ENCODE measurements at regions not wholly inside any gene's neighbourhood (a gene's known extent, or its start where the extent isn't known, plus 50 kb on each side); places are given as distances from the start of the nearest gene placed in this dataset.
A peak's percentile ranks its signal among the peaks of the same experiment; 100 is the strongest.

GRCh38 chr19:33902395-33902794 is 105.7 kb downstream of the KCTD15 start:
- Histone ChIP-seq H3K9ac (ENCODE audit: low read length) (no peak overlapping the region), H3K4me3 (ENCODE audit: low read depth in 1 of 2, low read length in 2 of 2) (no peak overlapping the region), H3K4me1 (ENCODE audit: insufficient read depth, low read length) (peaks cover 4% of the 10 kb centered on the region), H3K9me3 (ENCODE audit: low read length) (peaks cover 8% of the 10 kb centered on the region), H3K27ac (ENCODE audit: low read depth, low read length) (no peak overlapping the region), H3K27me3 (ENCODE audit: control insufficient read depth in 1 of 2, insufficient read depth in 2 of 2, low read length in 2 of 2) (peaks cover 0 to 26% of the 10 kb centered on the region in 2 donors), H3K36me3 (ENCODE audit: insufficient read depth, low read length) (no peaks in the 10 kb centered on the region)

GRCh38 chr19:33902802-33903488 is 106.3 kb downstream of the KCTD15 start:
- Histone ChIP-seq H3K27ac (ENCODE audit: low read depth, low read length) (no peak overlapping the region), H3K9ac (ENCODE audit: low read length) (no peak overlapping the region), H3K4me3 (ENCODE audit: low read depth in 1 of 2, low read length in 2 of 2) (no peak overlapping the region), H3K4me1 (ENCODE audit: insufficient read depth, low read length) (peaks cover 4% of the 10 kb centered on the region), H3K36me3 (ENCODE audit: insufficient read depth, low read length) (no peaks in the 10 kb centered on the region), H3K27me3 (ENCODE audit: control insufficient read depth in 1 of 2, insufficient read depth in 2 of 2, low read length in 2 of 2) (peaks cover 0 to 26% of the 10 kb centered on the region in 2 donors), H3K9me3 (ENCODE audit: low read length) (peaks cover 4% of the 10 kb centered on the region)

- Histone ChIP-seq H3K27ac (ENCODE audit: low read depth, low read length) (no peak overlapping the region), H3K4me1 (ENCODE audit: insufficient read depth, low read length) (peaks cover 4% of the 10 kb centered on the region), H3K27me3 (ENCODE audit: control insufficient read depth in 1 of 2, insufficient read depth in 2 of 2, low read length in 2 of 2) (peaks cover 0 to 26% of the 10 kb centered on the region in 2 donors), H3K9me3 (ENCODE audit: low read length) (no peaks in the 10 kb centered on the region), H3K36me3 (ENCODE audit: insufficient read depth, low read length) (no peaks in the 10 kb centered on the region), H3K4me3 (ENCODE audit: low read depth in 1 of 2, low read length in 2 of 2) (no peak overlapping the region), H3K9ac (ENCODE audit: low read length) (no peak overlapping the region)
Measured at GRCh38 chr19:33903489-33903850, 106.8 kb downstream of the KCTD15 start.

GRCh38 chr19:33904681-33905080 is 108.0 kb downstream of the KCTD15 start:
- Histone ChIP-seq H3K27ac (ENCODE audit: low read depth, low read length) (no peak overlapping the region), H3K4me3 (ENCODE audit: low read depth in 1 of 2, low read length in 2 of 2) (no peak overlapping the region), H3K9ac (ENCODE audit: low read length) (no peak overlapping the region), H3K9me3 (ENCODE audit: low read length) (no peaks in the 10 kb centered on the region), H3K27me3 (ENCODE audit: control insufficient read depth in 1 of 2, insufficient read depth in 2 of 2, low read length in 2 of 2) (peaks cover 0 to 26% of the 10 kb centered on the region in 2 donors), H3K36me3 (ENCODE audit: insufficient read depth, low read length) (no peaks in the 10 kb centered on the region), H3K4me1 (ENCODE audit: insufficient read depth, low read length) (peaks cover 4% of the 10 kb centered on the region)

- peak overlapping the region in 1 of 2 donors; percentile 27 for H3K4me3 ChIP-seq (ENCODE audit: low read depth in 1 of 2, low read length in 2 of 2)
Measured at GRCh38 chr19:33905473-33905936, 108.8 kb downstream of the KCTD15 start.

GRCh38 chr19:33905937-33906577 is 109.4 kb downstream of the KCTD15 start:
- H3K4me3 ChIP-seq (ENCODE audit: low read depth in 1 of 2, low read length in 2 of 2): peak overlapping the region in 1 of 2 donors; percentile 27
- peak overlapping the region; percentile 44 for H3K27ac ChIP-seq (ENCODE audit: low read depth, low read length)
- peaks cover 0 to 26% of the 10 kb centered on the region in 2 donors for H3K27me3 ChIP-seq (ENCODE audit: control insufficient read depth in 1 of 2, insufficient read depth in 2 of 2, low read length in 2 of 2)
- no peak overlapping the region for H3K9ac ChIP-seq (ENCODE audit: low read length)
- H3K36me3 ChIP-seq (ENCODE audit: insufficient read depth, low read length): no peaks in the 10 kb centered on the region
- peaks cover 4% of the 10 kb centered on the region for H3K4me1 ChIP-seq (ENCODE audit: insufficient read depth, low read length)
- no peaks in the 10 kb centered on the region for H3K9me3 ChIP-seq (ENCODE audit: low read length)

More at GRCh38 chr19:33905473-33905936, 108.8 kb downstream of the KCTD15 start:
- Histone ChIP-seq H3K27ac (ENCODE audit: low read depth, low read length) (peak overlapping the region; percentile 44), H3K27me3 (ENCODE audit: control insufficient read depth in 1 of 2, insufficient read depth in 2 of 2, low read length in 2 of 2) (peaks cover 0 to 26% of the 10 kb centered on the region in 2 donors), H3K36me3 (ENCODE audit: insufficient read depth, low read length) (no peaks in the 10 kb centered on the region), H3K9ac (ENCODE audit: low read length) (no peak overlapping the region), H3K4me1 (ENCODE audit: insufficient read depth, low read length) (peaks cover 4% of the 10 kb centered on the region), H3K9me3 (ENCODE audit: low read length) (no peaks in the 10 kb centered on the region)

GRCh38 chr19:33906578-33907335 is 110.1 kb downstream of the KCTD15 start:
- Histone ChIP-seq H3K27me3 (ENCODE audit: control insufficient read depth in 1 of 2, insufficient read depth in 2 of 2, low read length in 2 of 2) (peaks cover 0 to 26% of the 10 kb centered on the region in 2 donors), H3K9ac (ENCODE audit: low read length) (no peak overlapping the region), H3K9me3 (ENCODE audit: low read length) (no peaks in the 10 kb centered on the region), H3K27ac (ENCODE audit: low read depth, low read length) (no peak overlapping the region), H3K4me3 (ENCODE audit: low read depth in 1 of 2, low read length in 2 of 2) (peak overlapping the region in 1 of 2 donors; percentile 27), H3K36me3 (ENCODE audit: insufficient read depth, low read length) (no peaks in the 10 kb centered on the region), H3K4me1 (ENCODE audit: insufficient read depth, low read length) (peaks cover 4% of the 10 kb centered on the region)

- Histone ChIP-seq H3K27ac (ENCODE audit: low read depth, low read length) (no peak overlapping the region), H3K4me1 (ENCODE audit: insufficient read depth, low read length) (no peaks in the 10 kb centered on the region), H3K9me3 (ENCODE audit: low read length) (no peaks in the 10 kb centered on the region)
Measured at GRCh38 chr19:33910922-33911321, 114.3 kb downstream of the KCTD15 start.

GRCh38 chr19:33914599-33914998 is 117.9 kb downstream of the KCTD15 start:
- H3K9me3 ChIP-seq (ENCODE audit: low read length): no peaks in the 10 kb centered on the region
- H3K4me1 ChIP-seq (ENCODE audit: insufficient read depth, low read length): no peaks in the 10 kb centered on the region
- H3K4me3 ChIP-seq (ENCODE audit: low read depth in 1 of 2, low read length in 2 of 2): no peak overlapping the region
- H3K36me3 ChIP-seq (ENCODE audit: insufficient read depth, low read length): no peaks in the 10 kb centered on the region
- no peak overlapping the region for H3K27ac ChIP-seq (ENCODE audit: low read depth, low read length)
- H3K27me3 ChIP-seq (ENCODE audit: control insufficient read depth in 1 of 2, insufficient read depth in 2 of 2, low read length in 2 of 2): peaks cover 0 to 6% of the 10 kb centered on the region in 2 donors
- no peak overlapping the region for H3K9ac ChIP-seq (ENCODE audit: low read length)

More at GRCh38 chr19:33910922-33911321, 114.3 kb downstream of the KCTD15 start:
- no peaks in the 10 kb centered on the region for H3K36me3 ChIP-seq (ENCODE audit: insufficient read depth, low read length)
- peaks cover 0 to 15% of the 10 kb centered on the region in 2 donors for H3K27me3 ChIP-seq (ENCODE audit: control insufficient read depth in 1 of 2, insufficient read depth in 2 of 2, low read length in 2 of 2)
- H3K4me3 ChIP-seq (ENCODE audit: low read depth in 1 of 2, low read length in 2 of 2): no peak overlapping the region
- H3K9ac ChIP-seq (ENCODE audit: low read length): no peak overlapping the region

- no peak overlapping the region for H3K9ac ChIP-seq (ENCODE audit: low read length)
- H3K27ac ChIP-seq (ENCODE audit: low read depth, low read length): no peak overlapping the region
- no peaks in the 10 kb centered on the region for H3K9me3 ChIP-seq (ENCODE audit: low read length)
- H3K36me3 ChIP-seq (ENCODE audit: insufficient read depth, low read length): no peaks in the 10 kb centered on the region
- no peak overlapping the region for H3K4me3 ChIP-seq (ENCODE audit: low read depth in 1 of 2, low read length in 2 of 2)
- H3K4me1 ChIP-seq (ENCODE audit: insufficient read depth, low read length): no peaks in the 10 kb centered on the region
- peaks cover 0 to 6% of the 10 kb centered on the region in 2 donors for H3K27me3 ChIP-seq (ENCODE audit: control insufficient read depth in 1 of 2, insufficient read depth in 2 of 2, low read length in 2 of 2)
Measured at GRCh38 chr19:33916792-33917191, 120.1 kb downstream of the KCTD15 start.

GRCh38 chr19:33919291-33919690 is 122.6 kb downstream of the KCTD15 start:
- H3K36me3 ChIP-seq (ENCODE audit: insufficient read depth, low read length): no peaks in the 10 kb centered on the region
- H3K9ac ChIP-seq (ENCODE audit: low read length): no peak overlapping the region
- H3K27me3 ChIP-seq (ENCODE audit: control insufficient read depth in 1 of 2, insufficient read depth in 2 of 2, low read length in 2 of 2): no peaks in the 10 kb centered on the region
- H3K4me3 ChIP-seq (ENCODE audit: low read depth in 1 of 2, low read length in 2 of 2): no peak overlapping the region
- no peak overlapping the region for H3K27ac ChIP-seq (ENCODE audit: low read depth, low read length)
- no peaks in the 10 kb centered on the region for H3K4me1 ChIP-seq (ENCODE audit: insufficient read depth, low read length)
- H3K9me3 ChIP-seq (ENCODE audit: low read length): no peaks in the 10 kb centered on the region

Data from muscle layer of colon (tissue), 2 donors.